Prostate gland (tissue), 2 donors: ENCODE measurements at regions not wholly inside any gene's neighbourhood (a gene's known extent, or its start where the extent isn't known, plus 50 kb on each side); places are given as distances from the start of the nearest gene placed in this dataset.

Source experiments
- CTCF ChIP-seq, 4 experiments: fragments of 200-600 bp in 2 of 4; fragments of 450-650 bp in 2 of 4; sonication (generic) in 2 of 4; IDR thresholded peaks; 1 replicate in 3 of 4; 2 replicates in 1 of 4; pipeline ENCODE4 v1.5.1; 2016 to 2019; ENCODE audit warnings: antibody characterized with exemption in 4 of 4, mild to moderate bottlenecking in 2 of 4, moderate library complexity in 2 of 4
- POLR2A ChIP-seq: fragments of 450-650 bp; IDR thresholded peaks from one replicate; pipeline ENCODE4 v1.6.1; 2016; ENCODE audit warnings: antibody characterized with exemption, mild to moderate bottlenecking

- TF ChIP-seq POLR2A (no peak), CTCF (IDR thresholded peaks at IDR 0.05) (no peak)
Measured at GRCh38 chr13:84431646-84432045, 549.4 kb upstream of the SLITRK1 start.
